ENCODE measurements at regions not wholly inside any gene's neighbourhood (a gene's known extent, or its start where the extent isn't known, plus 50 kb on each side); places are given as distances from the start of the nearest gene placed in this dataset.

DNA sequence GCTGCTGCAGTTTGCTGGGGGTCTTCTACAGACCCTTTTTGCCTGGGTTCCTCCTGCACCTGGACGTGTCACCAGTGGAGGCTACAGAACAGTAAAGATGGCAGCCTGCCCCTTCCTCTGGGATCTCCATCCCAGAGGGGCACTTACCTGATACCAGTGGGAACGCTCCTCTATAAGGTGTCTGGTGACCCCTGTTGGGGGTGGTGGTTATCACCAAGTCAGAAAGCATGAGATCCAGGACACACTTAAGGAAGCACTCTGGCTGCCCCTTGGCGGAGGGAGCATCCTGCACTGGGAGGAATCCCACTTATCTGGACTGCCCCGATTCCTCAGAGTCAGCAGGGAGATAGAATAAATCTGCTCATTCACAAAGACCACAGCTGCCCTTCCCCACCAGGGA lies 218.9 kb upstream of the GALNTL6 start:
- H3K27me3 ChIP-seq (ENCODE audit: insufficient read depth, poor library complexity, severe bottlenecking): no peaks in the 10 kb centered on the region
- no peak for DNase-seq (ENCODE audit: low read depth in 1 of 2, low spot score in 1 of 2)
- no peak for TF ChIP-seq POLR2AphosphoS5 (IDR thresholded peaks at IDR 0.05; ENCODE audit: low read depth)
- TF ChIP-seq, protein P1, sequence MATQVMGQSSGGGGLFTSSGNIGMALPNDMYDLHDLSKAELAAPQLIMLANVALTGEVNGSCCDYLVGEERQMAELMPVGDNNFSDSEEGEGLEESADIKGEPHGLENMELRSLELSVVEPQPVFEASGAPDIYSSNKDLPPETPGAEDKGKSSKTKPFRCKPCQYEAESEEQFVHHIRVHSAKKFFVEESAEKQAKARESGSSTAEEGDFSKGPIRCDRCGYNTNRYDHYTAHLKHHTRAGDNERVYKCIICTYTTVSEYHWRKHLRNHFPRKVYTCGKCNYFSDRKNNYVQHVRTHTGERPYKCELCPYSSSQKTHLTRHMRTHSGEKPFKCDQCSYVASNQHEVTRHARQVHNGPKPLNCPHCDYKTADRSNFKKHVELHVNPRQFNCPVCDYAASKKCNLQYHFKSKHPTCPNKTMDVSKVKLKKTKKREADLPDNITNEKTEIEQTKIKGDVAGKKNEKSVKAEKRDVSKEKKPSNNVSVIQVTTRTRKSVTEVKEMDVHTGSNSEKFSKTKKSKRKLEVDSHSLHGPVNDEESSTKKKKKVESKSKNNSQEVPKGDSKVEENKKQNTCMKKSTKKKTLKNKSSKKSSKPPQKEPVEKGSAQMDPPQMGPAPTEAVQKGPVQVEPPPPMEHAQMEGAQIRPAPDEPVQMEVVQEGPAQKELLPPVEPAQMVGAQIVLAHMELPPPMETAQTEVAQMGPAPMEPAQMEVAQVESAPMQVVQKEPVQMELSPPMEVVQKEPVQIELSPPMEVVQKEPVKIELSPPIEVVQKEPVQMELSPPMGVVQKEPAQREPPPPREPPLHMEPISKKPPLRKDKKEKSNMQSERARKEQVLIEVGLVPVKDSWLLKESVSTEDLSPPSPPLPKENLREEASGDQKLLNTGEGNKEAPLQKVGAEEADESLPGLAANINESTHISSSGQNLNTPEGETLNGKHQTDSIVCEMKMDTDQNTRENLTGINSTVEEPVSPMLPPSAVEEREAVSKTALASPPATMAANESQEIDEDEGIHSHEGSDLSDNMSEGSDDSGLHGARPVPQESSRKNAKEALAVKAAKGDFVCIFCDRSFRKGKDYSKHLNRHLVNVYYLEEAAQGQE (IDR thresholded peaks at IDR 0.05; ENCODE audit: insufficient replicate concordance, low read depth): no peak
- TF ChIP-seq, protein P2, sequence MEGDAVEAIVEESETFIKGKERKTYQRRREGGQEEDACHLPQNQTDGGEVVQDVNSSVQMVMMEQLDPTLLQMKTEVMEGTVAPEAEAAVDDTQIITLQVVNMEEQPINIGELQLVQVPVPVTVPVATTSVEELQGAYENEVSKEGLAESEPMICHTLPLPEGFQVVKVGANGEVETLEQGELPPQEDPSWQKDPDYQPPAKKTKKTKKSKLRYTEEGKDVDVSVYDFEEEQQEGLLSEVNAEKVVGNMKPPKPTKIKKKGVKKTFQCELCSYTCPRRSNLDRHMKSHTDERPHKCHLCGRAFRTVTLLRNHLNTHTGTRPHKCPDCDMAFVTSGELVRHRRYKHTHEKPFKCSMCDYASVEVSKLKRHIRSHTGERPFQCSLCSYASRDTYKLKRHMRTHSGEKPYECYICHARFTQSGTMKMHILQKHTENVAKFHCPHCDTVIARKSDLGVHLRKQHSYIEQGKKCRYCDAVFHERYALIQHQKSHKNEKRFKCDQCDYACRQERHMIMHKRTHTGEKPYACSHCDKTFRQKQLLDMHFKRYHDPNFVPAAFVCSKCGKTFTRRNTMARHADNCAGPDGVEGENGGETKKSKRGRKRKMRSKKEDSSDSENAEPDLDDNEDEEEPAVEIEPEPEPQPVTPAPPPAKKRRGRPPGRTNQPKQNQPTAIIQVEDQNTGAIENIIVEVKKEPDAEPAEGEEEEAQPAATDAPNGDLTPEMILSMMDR (IDR thresholded peaks at IDR 0.05; ENCODE audit: insufficient read depth, low read length): no peak
- TF ChIP-seq GABPA (IDR thresholded peaks at IDR 0.05; ENCODE audit: low read depth): no peak
- TF ChIP-seq SPI1 (IDR thresholded peaks at IDR 0.05; ENCODE audit: borderline replicate concordance, low read depth): no peak
- H3K27ac ChIP-seq (replicated peaks): no peak overlapping the region
- no peak overlapping the region for H3K4me3 ChIP-seq (replicated peaks; ENCODE audit: insufficient read depth, low read length)

DNA sequence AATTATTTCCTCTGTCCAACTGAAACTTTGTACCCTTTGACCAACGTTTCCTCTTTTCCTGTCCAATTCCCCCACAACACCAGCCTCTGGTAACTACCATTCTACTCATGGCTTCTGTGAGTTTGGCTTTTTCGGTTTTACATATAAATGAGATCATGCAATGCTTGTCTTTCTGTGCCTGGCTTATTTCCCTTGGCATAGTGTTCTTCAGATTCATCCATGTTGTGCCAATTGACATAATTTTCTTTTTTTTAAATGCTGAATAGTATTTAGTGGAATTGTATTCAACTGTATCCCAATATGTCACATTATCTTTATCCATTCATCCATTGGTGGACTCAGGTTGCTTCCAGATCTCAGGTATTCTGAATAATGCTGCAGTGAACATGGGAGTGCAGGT lies 222.5 kb upstream of the GALNTL6 start:
- Histone ChIP-seq H3K27me3 (ENCODE audit: insufficient read depth, poor library complexity, severe bottlenecking) (no peaks in the 10 kb centered on the region), H3K4me3 (replicated peaks; ENCODE audit: insufficient read depth, low read length) (no peak overlapping the region), H3K27ac (replicated peaks) (no peak overlapping the region)
- TF ChIP-seq GABPA (IDR thresholded peaks at IDR 0.05; ENCODE audit: low read depth): no peak
- TF ChIP-seq, protein P2 (IDR thresholded peaks at IDR 0.05; ENCODE audit: insufficient read depth, low read length): no peak
- TF ChIP-seq, protein P1 (IDR thresholded peaks at IDR 0.05; ENCODE audit: insufficient replicate concordance, low read depth): no peak
- DNase-seq (ENCODE audit: low read depth in 1 of 2, low spot score in 1 of 2): no peak

DNA sequence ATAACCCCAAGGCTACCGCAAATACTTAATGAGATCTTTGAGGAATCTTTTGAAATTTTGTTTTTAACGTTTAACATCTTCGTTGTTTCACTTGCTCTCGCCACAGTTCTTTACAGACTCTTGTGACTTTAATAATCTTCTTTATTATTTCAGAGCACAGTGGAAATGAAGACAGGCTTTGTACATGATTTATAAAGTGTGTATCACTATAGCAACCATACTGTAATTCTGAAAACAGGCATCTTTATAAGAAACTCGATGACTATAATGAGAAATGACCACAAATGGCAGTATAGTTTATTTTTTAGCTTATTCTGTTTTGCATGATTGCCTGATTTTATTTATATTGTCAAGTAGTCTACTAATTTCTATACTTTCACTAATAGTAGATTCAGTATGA lies 224.4 kb upstream of the GALNTL6 start:
- no peak overlapping the region for H3K27ac ChIP-seq (replicated peaks)
- TF ChIP-seq SPI1 (IDR thresholded peaks at IDR 0.05; ENCODE audit: borderline replicate concordance, low read depth) (no peak), GABPA (IDR thresholded peaks at IDR 0.05; ENCODE audit: low read depth) (no peak), POLR2AphosphoS5 (IDR thresholded peaks at IDR 0.05; ENCODE audit: low read depth) (no peak)
- TF ChIP-seq, protein P2 (IDR thresholded peaks at IDR 0.05; ENCODE audit: insufficient read depth, low read length): no peak
- TF ChIP-seq, protein P1 (IDR thresholded peaks at IDR 0.05; ENCODE audit: insufficient replicate concordance, low read depth): no peak
- DNase-seq (ENCODE audit: low read depth in 1 of 2, low spot score in 1 of 2): no peak
- H3K27me3 ChIP-seq (ENCODE audit: insufficient read depth, poor library complexity, severe bottlenecking): no peaks in the 10 kb centered on the region
- no peak overlapping the region for H3K4me3 ChIP-seq (replicated peaks; ENCODE audit: insufficient read depth, low read length)

All from HL-60 (cell line).